ENCODE measurements at regions not wholly inside any gene's neighbourhood (a gene's known extent, or its start where the extent isn't known, plus 50 kb on each side); places are given as distances from the start of the nearest gene placed in this dataset.
"Not testable (repeated sequence)": the region's sequence is repeated elsewhere in the genome, so short reads cannot be mapped to it uniquely, and the experiment has no call there.

DNA sequence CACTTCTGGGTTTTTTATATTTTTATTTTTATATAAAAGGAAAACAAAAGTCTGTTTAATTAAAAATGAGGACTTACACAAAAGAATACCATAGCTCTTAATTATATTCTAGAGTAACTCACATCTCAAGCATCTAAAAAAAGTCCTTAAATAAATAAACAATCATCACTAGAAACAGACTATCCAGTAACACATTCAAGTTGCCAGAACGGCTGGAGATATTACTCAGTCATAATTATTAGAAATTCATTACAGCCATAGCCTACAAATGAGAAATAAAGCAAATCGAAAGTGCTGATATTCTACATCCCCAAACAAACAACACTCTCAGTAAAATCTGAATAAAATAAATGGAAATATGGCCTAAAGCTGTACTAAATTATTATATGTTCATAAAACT, 182.5 kb upstream of the C11orf58 start:
- no peak for DNase-seq (ENCODE audit: low spot score)
- intact Hi-C loops (cut with DNase I), result no loop called here

DNA sequence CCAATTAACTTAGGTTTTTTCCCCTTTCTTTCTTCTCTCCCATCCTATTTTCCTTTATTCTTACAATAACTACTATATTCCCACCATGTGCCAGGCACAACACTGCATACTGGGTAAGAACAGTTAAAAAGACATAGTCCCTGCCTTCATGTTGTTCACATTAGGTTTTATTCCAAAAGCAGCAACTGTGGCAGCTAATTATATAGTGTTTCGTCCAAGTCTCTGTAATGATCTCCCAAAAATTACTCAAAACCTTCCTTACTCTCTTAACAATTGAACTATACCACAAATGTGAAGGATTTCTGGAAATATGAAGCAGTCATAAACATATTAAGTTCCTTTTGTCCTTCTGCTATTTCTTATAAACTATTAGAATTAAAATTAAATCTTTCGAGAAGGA, 184.1 kb upstream of the C11orf58 start:
- intact Hi-C loops (cut with DNase I), result no loop called here
- DNase-seq (ENCODE audit: low spot score), result no peak

DNA sequence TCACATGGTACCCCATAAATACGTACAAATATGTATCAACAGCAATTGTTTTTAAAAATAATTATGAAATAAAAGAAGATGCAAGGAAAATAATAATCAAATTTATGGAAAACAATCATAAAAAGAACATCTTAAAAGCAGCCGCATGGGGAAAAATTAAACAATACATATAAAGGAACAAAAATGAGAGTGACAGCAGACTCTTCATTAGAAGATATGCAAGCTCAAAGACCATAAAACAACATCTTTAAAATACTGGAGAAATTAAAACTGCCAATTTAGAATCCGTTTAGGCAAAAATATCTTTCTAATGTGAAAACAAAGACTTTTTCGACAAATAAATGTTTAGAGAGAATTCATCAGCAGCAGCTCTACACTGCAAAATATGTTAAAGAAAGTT, 190.6 kb upstream of the C11orf58 start:
- DNase-seq (ENCODE audit: low spot score), result no peak
- intact Hi-C loops (cut with DNase I), result no loop called here

DNA sequence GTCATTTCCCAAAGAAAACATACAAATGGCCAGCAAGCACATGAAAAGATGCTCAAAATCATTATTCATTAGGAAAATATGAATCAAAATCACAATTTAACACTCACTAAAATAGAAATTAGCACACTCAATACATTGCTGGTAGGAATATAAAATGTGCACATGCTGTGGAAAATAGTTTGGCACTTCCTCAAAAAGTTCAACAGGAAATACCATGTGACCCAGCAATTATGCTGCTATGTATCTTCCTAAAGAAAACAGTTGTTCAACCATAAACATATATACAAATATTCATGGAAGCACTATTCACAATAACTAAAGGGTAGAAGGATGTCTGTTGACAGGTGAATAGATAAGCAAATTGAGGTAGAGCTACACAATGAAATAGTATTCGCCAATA, 187.3 kb upstream of the SOX6 start:
- no peak for DNase-seq (ENCODE audit: low spot score)
- intact Hi-C loops (cut with DNase I), result no loop called here

DNA sequence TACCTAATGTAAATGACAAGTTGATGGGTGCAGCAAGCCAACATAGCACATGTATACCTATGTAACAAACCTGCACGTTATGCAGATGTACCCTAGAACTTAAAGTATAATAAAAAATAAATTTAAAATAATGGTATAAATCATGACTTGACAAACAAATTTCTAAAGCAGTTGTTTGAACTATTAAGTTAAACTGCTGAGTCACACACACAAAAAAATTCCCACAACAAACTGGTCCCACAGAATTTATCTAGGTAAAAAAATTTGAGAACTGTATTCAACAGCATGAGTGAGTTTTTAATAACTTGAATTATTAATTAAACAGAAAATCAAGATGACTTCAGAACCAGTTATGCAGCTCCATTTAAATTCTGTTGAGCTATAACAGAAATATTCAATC, 186.0 kb upstream of the SOX6 start:
- DNase-seq (ENCODE audit: low spot score), result no peak
- intact Hi-C loops (cut with DNase I), result no loop called here

DNA sequence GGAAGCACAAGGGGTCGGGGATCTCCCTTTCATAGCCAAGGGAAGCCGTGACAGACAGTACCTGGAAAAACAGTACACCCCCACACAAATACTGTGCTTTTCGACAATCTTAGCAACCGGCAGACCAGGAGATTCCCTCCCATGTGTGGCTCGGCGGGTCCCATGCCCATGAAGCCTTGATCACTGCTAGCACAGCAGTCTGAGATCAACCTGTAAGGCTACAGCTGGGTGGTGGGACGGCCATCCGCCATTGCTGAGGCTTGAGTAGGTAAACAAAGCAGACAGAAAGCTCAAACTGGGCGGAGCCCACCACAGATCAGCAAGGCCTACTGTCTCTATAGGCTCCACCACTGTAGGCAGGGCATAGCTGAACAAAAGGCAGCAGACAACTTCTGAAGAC, 180.2 kb upstream of the SOX6 start:
- no peak for DNase-seq (ENCODE audit: low spot score)
- intact Hi-C loops (cut with DNase I), result no loop called here

DNA sequence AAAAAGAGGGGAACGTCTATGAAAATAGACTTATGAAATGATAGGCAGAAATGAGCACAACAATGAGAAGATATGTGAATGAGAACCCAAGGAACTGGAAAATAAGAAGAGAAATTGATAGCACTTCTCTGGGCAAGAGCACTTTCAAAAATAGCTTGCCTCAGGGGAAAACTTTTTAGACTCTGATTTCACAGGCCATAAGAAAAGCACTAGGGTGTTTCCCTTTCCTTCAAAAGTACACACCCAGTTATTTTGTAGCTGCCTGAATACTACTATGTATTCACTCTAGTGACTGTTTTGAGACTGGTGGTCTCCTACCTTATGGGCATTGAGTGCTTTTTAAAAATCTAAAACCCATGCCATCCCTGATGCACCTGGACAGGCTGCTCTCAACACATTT, 172.3 kb upstream of the SOX6 start:
- intact Hi-C loops (cut with DNase I), result no loop called here
- DNase-seq (ENCODE audit: low spot score), result no peak

DNA sequence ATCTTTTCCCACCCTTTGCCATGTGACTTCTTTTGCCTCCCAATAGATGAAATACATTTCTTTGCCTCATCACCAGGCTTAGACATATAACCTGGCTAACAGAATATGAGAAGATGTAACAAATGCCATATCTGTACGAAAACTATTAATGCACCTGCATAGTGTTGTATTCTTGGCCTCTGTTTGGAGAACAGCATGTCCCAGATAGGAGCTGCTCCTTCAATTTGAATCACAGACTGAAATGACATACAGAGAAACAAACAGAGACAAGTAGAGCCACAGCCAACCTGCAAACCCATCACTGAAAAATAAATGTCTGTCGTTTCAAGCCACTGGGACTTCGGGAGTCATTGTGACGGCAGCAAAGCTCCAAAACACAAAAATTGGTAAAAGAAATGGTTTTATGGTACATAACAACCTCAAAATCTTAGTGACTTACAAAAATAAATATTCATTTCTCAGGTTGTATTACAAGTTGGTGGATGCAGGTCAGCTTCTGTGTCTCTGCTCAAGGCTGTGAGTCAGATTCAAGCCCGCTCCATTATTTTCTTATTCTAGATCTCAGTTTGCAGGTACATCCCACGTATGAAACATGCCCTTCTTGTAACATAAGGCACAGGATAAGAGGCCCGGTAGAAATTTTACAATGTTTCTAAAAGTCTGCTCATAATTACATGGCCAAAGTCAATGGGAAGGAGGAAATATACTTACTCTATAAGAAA, 171.3 kb upstream of the SOX6 start:
- no peak for DNase-seq (ENCODE audit: low spot score)
- intact Hi-C loops (cut with DNase I), result no loop called here

DNA sequence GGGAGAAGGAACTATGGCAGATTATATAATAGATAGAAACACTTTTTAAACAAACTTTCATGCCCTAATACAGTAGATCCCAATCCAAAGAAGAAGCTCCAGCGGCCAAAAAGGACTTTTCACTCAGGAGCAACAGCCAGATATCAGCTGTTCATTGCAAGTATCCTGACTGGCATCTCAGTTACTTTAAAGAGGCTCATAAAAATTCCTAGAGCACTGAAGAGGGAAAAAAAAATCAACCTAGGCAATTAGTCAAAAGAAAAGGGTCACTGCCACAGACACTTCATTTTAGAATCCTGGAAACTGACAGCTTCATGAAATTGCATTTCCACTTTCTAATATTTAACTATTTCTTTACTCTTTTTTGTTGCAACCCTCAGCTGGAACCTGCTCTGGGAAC, 170.6 kb upstream of the SOX6 start:
- intact Hi-C loops (cut with DNase I), result no loop called here
- no peak for DNase-seq (ENCODE audit: low spot score)

DNA sequence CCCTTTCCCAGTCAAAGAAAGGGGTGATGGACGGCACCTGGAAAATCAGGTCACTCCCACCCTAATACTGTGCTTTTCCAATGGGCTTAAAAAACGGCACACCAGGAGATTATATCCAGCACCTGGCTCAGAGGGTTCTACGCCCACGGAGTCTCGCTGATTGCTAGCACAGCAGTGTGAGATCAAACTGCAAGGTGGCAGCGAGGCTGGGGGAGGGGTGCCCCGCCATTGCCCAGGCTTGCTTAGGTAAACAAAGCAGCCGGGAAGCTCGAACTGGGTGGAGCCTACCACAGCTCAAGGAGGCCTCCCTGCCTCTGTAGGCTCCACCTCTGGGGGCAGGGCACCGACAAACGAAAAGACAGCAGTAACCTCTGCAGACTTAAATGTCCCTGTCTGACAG, 164.4 kb upstream of the SOX6 start:
- DNase-seq (ENCODE audit: low spot score); intact Hi-C loops (cut with DNase I): not testable (repeated sequence)

DNA sequence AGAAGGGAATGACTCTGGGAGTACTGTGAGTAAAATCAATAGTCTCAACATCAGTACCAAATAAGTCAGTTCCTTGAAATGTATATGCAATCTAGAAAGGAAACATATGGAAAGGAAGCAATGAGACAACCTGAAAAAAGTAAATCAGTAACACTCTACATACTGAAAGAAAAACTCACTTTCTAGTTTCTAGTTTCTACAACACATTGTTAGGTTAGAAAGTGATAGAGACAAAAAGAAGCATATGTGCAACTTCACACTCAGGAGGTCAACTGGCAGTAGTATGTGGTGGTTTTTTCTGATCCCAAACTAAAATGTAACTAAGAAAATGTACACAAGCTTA, 156.5 kb upstream of the SOX6 start:
- no peak for DNase-seq (ENCODE audit: low spot score)
- intact Hi-C loops (cut with DNase I), result no loop called here

DNA sequence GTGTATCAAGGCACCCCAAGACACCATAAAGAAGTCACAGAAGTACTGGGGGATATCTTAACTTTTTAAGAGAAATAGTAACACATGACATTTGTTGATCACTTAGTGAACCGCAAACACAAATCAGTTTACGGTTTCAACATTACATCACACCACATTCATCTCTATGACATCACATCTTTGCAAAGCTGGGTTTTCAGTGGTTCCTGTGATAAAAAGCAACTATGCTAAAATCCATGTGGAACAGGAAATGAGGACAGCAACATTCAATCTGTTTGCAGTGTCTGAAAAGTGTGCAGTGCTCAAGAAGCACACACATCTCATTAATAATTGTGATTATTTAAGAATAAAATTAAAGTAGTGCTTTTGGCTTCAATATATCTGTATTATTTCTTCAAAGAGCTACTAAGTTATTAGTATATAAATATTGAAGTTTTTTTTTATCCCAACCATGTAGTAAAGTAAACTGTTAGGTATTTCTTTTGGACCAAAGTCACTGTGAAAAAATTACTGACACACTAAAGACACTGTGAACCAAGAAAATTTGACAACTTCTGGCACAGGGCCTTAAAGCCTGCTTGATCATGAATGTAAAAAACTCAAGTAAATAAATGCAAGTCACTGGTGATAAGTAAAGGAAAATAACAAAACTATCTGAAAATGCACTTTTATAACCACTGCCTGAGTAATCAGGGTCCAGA, 156.0 kb upstream of the SOX6 start:
- intact Hi-C loops (cut with DNase I), result no loop called here
- no peak for DNase-seq (ENCODE audit: low spot score)

DNA sequence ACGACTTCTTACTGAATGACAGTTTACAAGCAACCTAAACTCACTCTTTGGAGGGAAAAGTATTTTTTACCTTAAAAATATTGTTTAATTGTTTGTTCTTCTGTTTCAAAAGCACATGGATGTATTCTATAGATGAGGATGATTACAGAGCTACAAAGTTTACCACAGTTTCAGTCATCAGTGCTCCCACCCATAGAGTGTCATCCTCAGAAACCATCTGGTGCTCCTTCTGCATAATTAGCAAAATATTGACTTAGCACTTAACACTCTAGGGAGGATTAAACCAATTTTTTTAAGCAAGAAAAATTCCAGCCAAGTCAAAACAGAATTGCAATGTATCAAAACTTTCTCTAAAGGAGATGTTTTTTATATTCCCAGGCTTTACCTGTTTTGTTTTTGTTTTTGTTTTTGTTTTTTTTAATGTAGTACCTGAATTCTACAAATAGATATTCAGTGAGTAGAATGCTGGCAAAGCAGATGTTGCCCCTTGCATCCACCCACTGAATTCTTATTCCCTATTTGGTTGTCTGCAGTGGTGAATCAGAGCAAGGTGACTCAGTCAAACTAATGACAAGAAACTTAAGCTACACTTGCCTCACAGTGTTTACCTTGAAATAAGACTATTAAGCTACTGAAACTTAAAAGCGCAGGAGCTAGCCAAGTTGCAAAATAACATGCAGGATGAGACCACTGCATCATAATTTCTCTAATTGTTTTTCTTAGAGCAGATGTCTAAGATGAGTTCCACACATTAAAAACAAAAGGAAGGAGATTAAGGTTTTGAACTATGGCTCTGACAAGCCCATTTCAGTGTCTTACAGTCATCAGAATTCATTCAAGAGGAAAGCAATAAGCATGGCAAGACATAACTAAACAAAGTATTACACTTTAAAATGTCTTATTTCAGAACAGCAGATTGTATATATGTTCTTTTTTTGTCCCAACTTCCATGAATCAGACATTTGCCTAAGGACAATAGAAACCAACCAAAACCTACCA, 155.1 kb upstream of the SOX6 start:
- intact Hi-C loops (cut with DNase I), result no loop called here

DNA sequence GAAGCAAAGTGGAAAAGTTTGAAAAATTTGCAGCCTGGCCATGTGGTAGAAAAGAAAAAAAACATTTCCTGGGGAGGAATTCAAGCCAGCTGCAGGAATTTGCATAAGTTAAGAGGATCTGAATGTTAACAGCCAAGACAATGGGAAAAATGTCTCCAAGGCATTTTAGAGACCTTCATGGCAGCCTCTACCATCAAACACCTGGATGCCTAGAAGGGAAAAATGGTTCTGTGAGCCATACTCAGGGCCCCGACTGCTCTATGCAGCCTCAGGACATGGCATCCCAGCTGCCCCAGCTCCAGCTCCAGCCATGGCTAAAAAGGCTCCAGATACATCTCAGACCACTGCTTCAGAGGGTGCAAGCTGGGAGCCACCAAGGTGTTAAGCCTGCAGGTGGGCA, 149.1 kb upstream of the SOX6 start:
- intact Hi-C loops (cut with DNase I), result no loop called here
- no peak for DNase-seq (ENCODE audit: low spot score)

More for the DNA sequence above, 155.1 kb upstream of the SOX6 start:
- DNase-seq (ENCODE audit: low spot score), result no peak

DNA sequence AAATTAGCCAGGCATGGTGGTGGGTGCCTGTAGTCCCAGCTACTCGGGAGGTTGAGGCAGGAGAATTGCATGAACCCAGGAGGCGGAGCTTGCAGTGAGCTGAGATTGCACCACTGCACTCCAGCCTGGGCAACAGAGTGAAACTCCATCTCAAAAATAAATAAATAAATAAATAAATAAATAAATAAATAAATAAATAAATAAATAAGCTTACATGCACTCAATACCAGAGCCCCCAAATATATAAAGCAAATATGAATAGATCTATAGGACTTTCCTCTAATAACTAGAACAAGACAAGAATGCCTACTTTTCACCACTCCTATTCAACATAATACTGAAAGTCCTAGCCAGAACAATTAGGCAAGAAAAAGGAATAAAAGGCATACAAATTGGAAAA, 147.5 kb upstream of the SOX6 start:
- intact Hi-C loops (cut with DNase I); DNase-seq (ENCODE audit: low spot score): not testable (repeated sequence)

DNA sequence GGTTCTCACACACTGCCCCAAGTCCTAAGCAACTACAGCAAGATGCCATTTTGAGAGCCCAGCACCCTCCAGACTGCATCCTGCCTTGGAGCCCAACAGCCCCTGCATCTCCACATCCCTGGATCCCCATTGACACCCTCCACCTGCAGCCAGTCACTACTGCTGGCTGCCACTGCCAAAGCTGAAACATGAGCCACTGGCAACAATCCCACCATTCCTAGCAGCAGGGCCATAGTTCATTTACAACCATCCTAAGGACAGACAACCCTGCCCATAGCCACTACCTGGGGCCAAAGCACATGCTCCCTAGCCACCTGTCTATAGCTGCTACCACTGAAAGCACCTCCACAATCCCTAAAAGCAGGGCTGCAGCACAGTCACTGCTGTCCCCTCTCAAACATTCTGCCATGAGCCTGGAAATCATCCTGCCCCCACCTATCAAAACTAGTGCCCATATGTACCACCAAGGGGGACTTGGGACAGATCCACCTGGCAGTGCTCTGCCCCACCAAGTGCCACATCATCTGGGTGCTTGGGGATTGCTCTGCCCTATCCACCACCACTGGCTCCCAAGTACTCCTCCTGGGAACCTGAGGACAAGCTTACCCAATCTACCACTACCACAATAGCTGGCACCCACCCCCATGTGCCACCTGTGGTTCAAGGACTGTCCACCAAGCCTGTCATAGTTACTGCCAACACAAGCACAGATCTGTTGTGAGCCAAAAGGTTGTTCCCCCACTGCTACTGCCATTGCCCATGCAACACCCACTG, 138.8 kb upstream of the SOX6 start:
- DNase-seq (ENCODE audit: low spot score), result peak; percentile 59
- intact Hi-C loops (cut with DNase I), result no loop called here

DNA sequence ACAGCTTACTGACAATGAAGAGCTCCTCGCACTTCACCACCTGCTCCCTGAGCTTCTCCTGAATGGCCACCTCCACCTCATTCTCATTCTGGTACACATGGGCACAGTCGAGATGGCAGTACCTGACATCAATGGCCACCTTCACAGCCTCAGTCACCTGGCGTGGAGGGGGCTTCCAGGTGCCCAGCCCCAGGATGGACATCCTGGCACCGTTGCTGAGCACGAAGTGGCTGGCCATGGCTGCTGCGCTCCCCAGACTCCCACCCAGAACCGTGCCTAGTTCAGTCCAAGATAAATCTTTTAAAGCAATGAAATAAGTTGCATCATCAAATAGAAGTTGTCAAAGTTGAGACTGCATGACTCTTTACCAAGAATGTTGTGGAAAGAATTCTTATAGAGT, 128.1 kb upstream of the SOX6 start:
- intact Hi-C loops (cut with DNase I), result no loop called here
- no peak for DNase-seq (ENCODE audit: low spot score)

DNA sequence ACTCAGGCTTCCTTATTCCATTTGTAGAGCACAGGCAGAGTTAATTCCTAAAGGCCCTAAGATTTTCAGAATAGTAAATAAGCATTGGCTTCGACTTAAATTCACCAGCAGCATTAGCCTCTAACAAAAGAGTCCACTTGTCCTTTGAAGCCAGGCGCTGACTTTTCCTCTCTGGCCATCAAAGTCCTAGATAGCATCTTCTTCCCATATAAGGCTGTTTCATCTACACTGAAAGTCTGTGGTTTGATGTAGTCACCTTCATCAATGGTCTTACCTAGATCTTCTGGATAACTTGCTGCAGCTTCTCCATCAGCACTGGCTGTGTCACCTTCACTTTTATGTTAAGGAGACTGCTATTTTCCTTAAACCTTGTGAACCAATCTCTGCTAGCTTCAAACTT, 118.3 kb upstream of the SOX6 start:
- DNase-seq (ENCODE audit: low spot score), result no peak
- intact Hi-C loops (cut with DNase I), result no loop called here

DNA sequence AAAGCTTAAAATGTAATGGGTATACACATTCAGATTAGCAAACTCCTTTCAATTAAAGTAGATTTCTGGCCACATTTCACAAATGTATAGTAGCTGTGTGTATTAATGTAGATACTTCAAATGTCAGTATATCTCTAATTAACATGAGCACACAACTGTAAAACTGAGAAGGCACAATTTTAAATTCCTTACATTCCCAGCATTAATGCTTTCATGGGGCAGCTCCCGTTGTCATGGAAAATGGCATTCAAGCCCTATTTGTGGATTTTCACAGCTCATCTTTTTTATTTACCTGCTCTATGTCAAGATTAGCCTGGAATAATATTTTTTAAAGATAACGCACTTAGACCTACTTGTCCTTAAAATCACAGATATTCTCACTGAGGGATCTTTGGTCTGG, 113.6 kb upstream of the SOX6 start:
- intact Hi-C loops (cut with DNase I), result no loop called here
- no peak for DNase-seq (ENCODE audit: low spot score)

All from cardiac septum (tissue), 1 donor.